ENCODE measurements at regions not wholly inside any gene's neighbourhood (a gene's known extent, or its start where the extent isn't known, plus 50 kb on each side); places are given as distances from the start of the nearest gene placed in this dataset.
"Not testable (repeated sequence)": the region's sequence is repeated elsewhere in the genome, so short reads cannot be mapped to it uniquely, and the experiment has no call there.

GRCh38 chr4:177175473-177175872 is 134.2 kb upstream of the NEIL3 start:
- no peak for DNase-seq (ENCODE audit: low read depth in 3 of 3, low spot score in 2 of 3)

GRCh38 chr4:177177541-177178081 is 132.1 kb upstream of the NEIL3 start:
- peak in 1 of 3 donors; percentile 33 for DNase-seq (ENCODE audit: low read depth in 3 of 3, low spot score in 2 of 3)

DNA sequence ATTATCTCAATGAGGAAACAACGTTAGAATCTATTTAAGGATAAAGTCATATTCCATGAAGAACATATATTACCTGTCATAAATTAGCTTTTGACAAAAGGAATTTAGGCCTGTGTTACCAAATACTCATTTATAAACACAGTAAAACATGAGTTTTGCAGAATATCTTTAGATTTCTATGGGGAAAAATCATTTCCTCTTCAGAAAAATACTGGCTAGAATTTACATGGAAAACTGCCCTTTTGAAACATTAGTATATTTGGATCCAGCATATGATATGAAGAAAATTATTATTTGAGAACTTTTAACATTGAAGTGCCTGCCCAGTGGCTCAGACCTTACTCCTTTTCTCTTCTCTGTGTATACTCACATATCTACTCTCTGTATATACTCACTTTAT is 131.4 kb upstream of the NEIL3 start:
- DNase-seq (ENCODE audit: low read depth in 3 of 3, low spot score in 2 of 3): no peak

GRCh38 chr4:177182166-177182565 is 127.5 kb upstream of the NEIL3 start:
- no peak for DNase-seq (ENCODE audit: low read depth in 3 of 3, low spot score in 2 of 3)

DNA sequence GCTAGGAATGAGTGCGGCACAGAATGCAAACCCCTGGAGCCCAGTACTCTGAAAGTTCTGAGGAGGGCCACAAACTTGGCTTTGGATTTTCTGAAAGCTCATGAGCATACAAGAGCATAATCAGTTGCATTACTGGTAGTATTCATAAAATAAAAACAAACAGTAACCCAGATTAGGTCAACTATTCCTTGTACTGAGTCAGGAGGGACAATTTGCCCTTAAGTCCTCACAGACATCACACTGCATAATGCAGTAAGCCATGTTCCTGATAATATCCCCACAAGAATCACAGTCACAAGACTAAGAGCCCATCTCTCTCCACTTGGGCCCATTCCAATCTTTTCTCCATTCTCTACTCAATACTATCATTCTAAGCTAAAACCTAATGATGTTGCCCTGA is 126.9 kb upstream of the NEIL3 start:
- no peak for DNase-seq (ENCODE audit: low read depth in 3 of 3, low spot score in 2 of 3)

GRCh38 chr4:177185151-177185550 is 124.5 kb upstream of the NEIL3 start:
- DNase-seq (ENCODE audit: low read depth in 3 of 3, low spot score in 2 of 3): no peak

DNA sequence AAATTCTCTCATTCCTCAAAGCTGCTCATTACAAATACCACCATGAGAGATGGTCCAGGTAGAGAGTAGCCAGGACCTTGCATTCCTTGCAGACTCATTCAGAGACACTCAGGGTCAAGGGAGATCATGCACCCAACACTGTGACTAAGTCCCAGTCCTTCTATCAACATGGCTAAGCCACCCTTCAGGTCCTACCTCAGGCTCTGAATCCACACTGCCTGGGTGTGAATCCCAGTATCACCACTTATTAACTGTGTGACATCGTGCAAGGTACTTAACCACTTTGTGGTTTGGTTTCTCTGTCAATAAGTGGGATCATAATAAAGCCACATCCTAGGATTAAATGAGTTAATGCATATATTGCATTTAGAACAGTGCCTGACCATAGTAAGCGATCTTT is 124.1 kb upstream of the NEIL3 start:
- no peak for DNase-seq (ENCODE audit: low read depth in 3 of 3, low spot score in 2 of 3)

GRCh38 chr4:177187371-177187770 is 122.3 kb upstream of the NEIL3 start:
- DNase-seq (ENCODE audit: low read depth in 3 of 3, low spot score in 2 of 3): no peak

GRCh38 chr4:177190995-177191580 is 118.6 kb upstream of the NEIL3 start:
- DNase-seq (ENCODE audit: low read depth in 3 of 3, low spot score in 2 of 3): no peak

- DNase-seq (ENCODE audit: low read depth in 3 of 3, low spot score in 2 of 3): no peak
Measured at GRCh38 chr4:177191586-177191985, 118.1 kb upstream of the NEIL3 start.

DNA sequence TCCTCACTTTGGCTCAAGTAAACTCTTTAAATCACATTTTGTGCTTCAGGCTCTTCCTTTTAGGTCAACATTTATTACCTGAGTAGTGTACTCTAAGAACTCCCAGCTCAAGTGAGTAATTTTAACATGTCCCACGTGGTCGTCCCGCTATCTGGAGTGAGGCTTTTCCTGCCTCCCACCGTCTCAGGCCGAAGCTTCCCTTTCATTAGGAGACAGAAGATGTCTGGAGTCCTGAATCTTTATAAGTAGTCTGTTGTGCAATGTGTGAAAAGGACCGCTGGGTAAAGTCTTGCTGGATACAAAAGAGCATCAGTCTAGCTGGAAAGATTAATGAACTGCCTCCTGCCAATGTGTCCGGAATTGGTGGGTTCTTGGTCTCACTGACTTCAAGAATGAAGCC is 117.7 kb upstream of the NEIL3 start:
- DNase-seq (ENCODE audit: low read depth in 3 of 3, low spot score in 2 of 3): no peak

DNA sequence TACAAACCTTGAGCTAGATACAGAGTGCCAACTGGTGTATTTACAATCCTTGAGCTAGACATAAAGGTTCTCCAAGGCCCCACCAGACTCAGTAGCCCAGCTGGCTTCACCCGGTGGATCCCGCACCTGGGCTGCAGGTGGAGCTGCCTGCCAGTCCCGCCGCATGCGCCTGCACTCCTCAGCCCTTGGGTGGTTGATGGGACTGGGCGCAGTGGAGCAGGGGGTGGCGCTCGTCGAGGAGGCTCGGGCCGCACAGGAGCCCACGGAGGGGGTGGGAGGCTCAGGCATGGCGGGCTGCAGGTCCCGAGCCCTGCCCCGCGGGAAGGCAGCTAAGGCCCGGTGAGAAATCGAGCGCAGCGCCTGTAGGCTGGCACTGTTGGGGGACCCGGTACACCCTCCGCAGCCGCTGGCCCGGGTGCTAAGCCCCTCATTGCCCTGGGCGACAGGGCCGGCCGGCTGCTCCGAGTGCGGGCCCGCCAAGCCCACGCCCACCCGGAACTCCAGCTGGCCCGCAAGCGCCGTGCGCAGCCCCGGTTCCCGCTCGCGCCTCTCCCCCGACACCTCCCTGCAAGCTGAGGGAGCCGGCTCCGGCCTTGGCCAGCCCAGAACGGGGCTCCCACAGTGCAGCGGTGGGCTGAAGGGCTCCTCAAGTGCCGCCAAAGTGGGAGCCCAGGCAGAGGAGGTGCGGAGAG is 116.5 kb upstream of the NEIL3 start:
- DNase-seq (ENCODE audit: low read depth in 3 of 3, low spot score in 2 of 3): not testable (repeated sequence)

DNA sequence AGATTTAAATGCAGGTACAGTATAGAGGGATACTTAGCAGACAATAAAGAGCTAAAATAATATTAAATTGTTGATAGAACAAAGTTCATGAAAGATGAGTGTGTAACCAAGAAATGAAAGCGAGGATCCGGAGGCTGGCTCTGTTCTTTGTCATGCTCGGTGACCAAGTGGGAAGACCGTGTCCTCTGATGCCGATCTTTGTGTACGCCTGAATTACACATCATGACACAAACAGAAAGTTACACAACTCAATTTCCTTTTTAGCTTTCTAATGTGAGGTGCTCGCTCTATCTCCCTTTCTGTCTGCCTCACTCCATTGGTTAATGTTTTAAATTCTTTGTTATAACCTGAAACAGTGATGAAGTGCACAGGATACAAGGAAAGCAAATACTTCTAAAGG is 114.8 kb upstream of the NEIL3 start:
- no peak for DNase-seq (ENCODE audit: low read depth in 3 of 3, low spot score in 2 of 3)

GRCh38 chr4:177196615-177197014 is 113.1 kb upstream of the NEIL3 start:
- DNase-seq (ENCODE audit: low read depth in 3 of 3, low spot score in 2 of 3): no peak

DNA sequence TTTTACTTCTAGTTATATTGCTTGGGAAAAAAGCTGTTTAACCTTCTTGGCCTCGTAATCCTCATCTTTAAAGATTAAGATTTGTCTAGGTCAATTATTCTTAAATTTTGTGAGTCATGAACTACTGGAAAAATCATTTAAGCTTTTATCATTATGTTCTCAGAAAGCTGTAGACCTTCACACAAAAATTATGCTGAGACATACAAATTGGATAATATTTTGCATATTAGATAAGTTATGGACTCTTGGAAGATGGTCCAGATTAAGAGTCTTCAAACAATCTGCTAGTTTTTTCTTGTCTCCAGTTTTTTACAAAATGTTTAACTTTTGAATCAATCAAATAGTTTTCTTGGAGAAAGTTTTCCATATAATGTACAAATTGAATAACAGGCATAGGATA is 108.1 kb upstream of the NEIL3 start:
- no peak for DNase-seq (ENCODE audit: low read depth in 3 of 3, low spot score in 2 of 3)

GRCh38 chr4:177204126-177204525 is 105.5 kb upstream of the NEIL3 start:
- no peak for DNase-seq (ENCODE audit: low read depth in 3 of 3, low spot score in 2 of 3)

GRCh38 chr4:177214935-177215334 is 94.7 kb upstream of the NEIL3 start:
- DNase-seq (ENCODE audit: low read depth in 3 of 3, low spot score in 2 of 3): no peak

GRCh38 chr4:177220376-177220775 is 89.3 kb upstream of the NEIL3 start:
- DNase-seq (ENCODE audit: low read depth in 3 of 3, low spot score in 2 of 3): no peak

- DNase-seq (ENCODE audit: low read depth in 3 of 3, low spot score in 2 of 3): no peak
Measured at GRCh38 chr4:177222781-177223180, 86.9 kb upstream of the NEIL3 start.

GRCh38 chr4:177225605-177226004 is 84.1 kb upstream of the NEIL3 start:
- no peak for DNase-seq (ENCODE audit: low read depth in 3 of 3, low spot score in 2 of 3)

GRCh38 chr4:177227636-177228035 is 82.0 kb upstream of the NEIL3 start:
- DNase-seq (ENCODE audit: low read depth in 3 of 3, low spot score in 2 of 3): no peak

GRCh38 chr4:177228599-177228998 is 81.1 kb upstream of the NEIL3 start:
- no peak for DNase-seq (ENCODE audit: low read depth in 3 of 3, low spot score in 2 of 3)

DNA sequence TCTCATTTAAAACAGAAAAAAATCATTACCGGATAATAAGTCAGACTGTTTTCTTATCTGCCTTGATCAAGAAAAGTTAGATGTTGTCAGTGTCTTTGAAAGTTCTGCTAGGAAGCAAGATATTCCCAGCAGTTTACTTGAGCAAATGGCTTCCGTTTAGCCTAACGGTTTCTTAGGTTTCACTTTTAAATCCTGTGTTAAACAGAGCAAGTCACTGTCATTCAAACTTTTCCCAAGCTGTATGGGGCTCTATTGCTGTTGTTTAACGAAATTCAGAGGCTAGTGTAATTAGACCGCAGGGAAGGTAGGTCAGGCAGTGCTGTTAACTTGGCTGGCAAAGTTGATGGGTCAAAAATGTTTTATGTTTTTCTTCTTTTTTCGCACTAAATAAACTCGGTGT is 80.3 kb upstream of the NEIL3 start:
- DNase-seq (ENCODE audit: low read depth in 3 of 3, low spot score in 2 of 3): no peak

Measured in right renal cortex interstitium (tissue), 3 donors.